Fibroblast of peridontal ligament (primary cell): ENCODE measurements at regions not wholly inside any gene's neighbourhood (a gene's known extent, or its start where the extent isn't known, plus 50 kb on each side); places are given as distances from the start of the nearest gene placed in this dataset.
A peak's percentile ranks its signal among the peaks of the same experiment; 100 is the strongest.
"Not testable (repeated sequence)": the region's sequence is repeated elsewhere in the genome, so short reads cannot be mapped to it uniquely, and the experiment has no call there.

Source experiments
- DNase-seq: peaks from one replicate; pipeline ENCODE4 v3.0.0-alpha.2; 2010; ENCODE audit errors: extremely low read depth

GRCh38 chr1:178020968-178021640, 51.2 kb upstream of the SEC16B start:
- DNase-seq = no peak

DNA sequence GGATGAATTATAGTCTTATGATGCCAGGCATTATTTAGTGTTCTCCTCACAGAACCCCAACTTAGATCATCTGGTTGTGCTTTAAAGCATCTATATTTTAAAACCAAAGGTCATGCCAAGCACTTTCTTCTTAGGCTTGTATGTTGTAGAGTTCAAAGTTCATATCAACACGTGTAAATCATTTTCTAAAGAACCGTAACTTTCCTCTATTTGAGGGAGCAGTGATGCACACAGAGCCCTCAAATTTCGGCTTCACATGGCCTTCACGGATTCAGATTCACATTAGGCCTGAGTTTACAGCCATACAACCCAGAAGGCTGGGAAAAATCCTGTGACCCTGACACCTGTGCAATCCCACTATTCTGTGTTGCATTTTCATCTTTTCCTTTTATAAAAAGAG, 52.1 kb upstream of the SEC16B start:
- no peak for DNase-seq

DNA sequence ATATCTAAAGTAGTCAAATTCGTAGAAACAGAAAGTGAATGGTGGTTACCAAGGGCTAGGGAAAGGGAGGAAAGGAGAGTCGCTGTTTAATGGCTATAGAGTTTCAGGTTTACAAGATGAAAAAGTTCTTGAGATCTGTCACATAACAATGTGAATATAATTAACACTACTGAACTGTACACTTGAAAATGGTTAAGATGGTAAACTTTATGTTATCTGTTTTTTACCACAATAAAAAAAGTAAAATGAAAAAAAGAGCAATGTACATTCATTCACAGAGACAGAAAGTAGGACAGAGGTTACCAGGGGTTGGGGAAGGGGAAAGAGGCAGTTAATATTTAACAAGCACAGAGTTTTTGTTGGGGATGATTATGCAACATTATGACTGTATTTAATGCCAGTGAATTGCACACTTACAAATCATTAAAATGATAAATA, 53.3 kb upstream of the SEC16B start:
- no peak for DNase-seq

DNA sequence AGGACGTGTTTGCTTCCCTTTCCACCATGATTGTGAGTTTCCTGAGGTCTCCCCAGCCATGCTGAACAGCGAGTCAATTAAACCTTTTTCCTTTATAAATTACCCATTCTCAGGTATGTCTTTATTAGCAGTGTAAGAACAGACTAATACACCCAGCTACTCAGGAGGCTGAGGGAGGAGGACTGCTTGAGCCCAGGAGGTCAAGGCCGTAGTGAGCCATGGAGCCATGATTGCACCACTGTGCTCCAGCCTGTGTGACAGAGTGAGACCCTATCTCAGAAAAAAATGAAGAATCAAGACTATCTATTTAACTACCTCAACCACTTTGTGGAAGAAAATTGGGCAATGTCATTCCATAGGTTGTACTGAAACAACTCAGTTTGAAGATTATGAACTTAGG, 54.6 kb upstream of the SEC16B start:
- DNase-seq = no peak

DNA sequence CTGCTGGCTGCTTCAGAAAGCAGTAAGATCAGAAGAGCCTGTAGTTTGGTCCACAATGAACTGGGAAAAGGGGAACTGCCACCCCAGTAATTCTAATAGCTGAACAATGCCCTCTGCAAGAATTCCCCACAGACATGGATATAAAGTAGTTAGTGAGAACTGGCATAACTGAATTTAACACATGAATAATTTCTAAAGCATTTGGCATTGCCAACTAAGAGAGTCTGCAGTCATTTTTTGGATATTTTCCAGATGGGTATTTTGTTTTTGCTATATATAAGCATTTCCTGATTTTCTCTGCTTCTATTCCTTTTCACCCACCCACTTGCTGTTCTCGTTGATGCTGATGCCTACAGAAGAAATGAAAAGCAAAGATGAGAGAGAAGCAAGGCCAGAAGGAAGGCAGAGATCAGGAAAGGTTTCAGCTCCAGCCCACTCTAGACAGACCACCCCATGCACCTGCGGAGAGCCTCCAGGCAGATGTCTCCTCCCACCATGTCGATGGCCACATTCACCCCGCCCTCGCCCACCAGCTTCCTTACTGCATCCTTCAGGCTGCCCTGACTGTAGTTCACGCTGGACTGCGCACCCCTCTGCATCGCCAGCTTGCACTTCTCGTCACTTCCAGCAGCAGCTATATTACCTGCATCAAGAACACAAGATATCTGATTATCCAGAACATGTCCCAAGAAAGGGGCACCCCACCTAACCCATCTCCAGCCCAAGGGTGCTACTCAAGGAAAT, 55.9 kb upstream of the SEC16B start:
- DNase-seq = no peak

GRCh38 chr1:178028841-178029481, 59.1 kb upstream of the SEC16B start:
- DNase-seq = no peak

GRCh38 chr1:178030467-178030866, 60.6 kb upstream of the SEC16B start:
- no peak for DNase-seq

DNA sequence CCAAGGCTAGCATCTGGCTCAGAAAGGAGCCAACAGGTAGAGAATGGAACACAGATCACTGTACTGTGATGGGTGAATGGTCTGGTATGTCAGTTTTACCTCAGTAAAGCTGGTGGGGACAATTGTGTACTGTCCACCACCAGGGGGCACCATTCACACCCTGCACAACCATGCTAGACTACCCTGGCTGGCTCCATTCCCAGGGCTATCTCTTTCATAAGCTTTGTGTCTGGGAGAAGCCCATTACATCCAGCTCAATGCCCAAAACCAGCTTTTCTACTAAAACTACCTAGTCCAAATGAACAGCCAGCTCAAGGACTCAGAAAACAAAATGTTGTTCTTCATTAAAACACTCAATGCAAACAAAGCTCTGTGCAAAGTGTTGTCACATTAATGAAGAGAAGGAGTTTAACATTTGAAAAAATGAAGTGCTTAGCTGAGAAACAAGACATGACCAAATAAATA, 62.0 kb upstream of the RASAL2 start:
- peak; percentile 97 for DNase-seq

DNA sequence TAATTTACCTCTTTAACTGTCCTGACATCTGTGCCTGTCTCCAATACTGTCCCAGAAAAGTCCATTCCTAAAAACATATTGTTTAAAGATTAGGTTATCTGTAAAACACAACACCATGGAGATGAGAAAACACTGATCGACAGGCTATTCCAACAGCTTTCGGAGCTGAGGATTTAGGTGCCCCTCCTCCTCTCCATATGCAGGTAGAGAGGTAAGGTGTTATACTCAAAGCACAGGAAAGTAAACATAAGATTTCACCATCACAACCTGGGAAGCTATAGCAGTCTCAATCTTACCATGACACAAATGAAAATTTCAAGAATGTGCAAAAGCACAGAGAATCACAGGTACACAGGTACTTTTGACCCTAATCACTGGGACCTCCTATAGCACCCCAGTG, 60.9 kb upstream of the RASAL2 start:
- no peak for DNase-seq

DNA sequence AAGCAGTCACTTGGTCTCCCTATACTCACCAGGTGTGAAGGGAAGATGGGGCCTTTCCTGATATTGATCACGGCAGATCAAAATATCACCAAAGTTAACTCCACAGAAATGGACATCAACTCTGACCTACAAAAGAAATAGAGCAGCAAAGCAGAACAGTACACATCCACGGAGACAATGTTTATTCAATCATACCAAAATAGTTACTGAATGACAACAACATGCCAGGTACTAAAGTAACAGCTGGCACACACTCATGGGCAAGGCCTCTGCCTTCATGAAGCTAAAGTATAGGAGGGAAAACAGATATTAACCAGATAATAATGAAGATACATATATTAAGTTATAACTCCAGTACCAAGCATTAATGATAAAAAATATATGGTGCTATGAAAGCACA, 59.2 kb upstream of the RASAL2 start:
- DNase-seq = no peak

- no peak for DNase-seq
Observed at GRCh38 chr1:178036090-178036489, 57.8 kb upstream of the RASAL2 start.

DNA sequence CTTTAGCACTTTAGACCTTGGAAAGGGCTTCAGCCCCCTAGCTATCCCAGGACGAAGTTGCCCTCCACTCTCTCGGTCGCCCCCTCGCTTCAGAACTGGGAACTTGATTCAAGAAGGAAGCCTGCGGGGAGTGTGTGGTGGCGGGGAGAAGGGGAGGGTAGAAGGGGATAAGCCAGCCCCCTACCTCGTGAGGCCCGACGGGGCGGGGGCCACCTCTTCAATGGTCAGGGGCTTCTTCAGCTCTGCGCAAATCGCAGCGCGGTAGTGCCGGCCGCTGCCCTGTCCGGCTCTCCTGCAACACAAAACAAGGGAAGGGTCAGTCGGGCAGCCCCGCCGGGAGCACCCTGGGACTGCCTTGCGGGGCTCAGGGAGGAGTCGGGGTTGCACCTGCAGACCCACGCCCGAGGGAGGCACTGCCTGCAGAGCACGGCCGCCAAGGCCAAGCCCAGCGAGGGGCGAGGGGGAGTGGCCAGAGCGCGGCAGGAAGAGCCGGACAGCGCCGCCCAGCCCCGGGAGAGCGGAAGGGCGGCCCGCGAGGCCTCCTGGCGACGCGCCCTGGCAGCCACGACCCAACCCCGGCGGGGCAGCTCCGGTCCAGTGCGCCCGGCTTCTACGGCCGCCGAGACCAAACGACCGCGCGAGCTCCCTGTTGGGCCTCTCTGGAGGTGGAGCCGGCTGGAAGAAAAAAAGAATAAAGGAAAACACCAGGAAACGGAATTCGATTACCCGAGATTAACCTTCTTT, 56.2 kb upstream of the RASAL2 start:
- DNase-seq = peak; percentile 69

DNA sequence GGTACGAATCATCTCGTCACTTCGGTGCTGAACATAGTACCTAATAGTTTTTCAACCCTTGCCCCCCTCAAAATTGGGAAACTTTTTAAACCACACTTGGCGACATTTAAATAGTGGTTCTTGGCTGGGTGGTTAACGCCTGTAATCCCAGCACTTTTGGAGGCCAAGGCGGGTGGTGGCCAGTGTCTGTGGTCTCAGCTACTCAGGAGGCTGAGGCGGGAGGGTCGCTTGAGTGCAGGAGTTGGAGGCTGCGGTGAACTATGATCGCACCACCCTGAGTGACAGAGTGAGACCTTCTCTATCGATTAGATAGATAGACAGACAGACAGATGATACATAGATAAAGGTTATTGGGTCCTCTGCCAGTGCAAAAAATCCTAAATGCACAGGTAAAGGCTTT, 55.5 kb upstream of the RASAL2 start:
- no peak for DNase-seq

DNA sequence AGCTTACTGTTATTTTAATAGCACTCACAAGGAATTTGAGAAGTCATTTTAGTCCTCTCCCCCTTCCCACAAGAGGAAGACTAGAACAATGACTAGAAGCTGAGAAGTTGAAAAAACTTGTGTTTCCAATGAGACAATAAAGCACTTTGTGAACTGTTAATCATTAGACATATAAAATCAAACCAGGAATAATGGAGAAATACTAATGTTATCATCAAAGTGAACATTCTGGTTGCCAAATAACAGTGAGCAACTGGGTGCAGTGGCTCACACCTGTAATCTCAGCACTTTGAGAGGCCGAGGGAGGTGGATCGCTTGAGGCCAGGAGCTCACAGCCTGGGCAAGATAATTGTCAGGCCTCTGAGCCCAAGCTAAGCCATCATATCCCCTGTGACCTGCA, 54.0 kb upstream of the RASAL2 start:
- DNase-seq = no peak

DNA sequence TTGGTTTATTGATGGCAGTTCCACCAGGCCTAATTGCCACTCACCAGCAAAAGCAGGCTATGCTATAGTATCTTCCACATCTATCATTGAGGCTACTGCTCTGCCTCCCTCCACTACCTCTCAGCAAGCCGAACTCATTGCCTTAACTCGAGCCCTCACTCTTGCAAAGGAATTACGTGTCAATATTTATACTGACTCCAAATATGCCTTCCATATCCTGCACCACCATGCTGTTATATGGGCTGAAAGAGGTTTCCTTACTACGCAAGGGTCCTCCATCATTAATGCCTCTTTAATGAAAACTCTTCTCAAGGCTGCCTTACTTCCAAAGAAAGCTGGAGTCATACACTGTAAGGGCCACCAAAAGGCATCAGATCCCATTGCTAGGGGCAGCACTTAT, 50.0 kb upstream of the RASAL2 start:
- not testable (repeated sequence) for DNase-seq
